GM19468 (cell line): ENCODE measurements at regions not wholly inside any gene's neighbourhood (a gene's known extent, or its start where the extent isn't known, plus 50 kb on each side); places are given as distances from the start of the nearest gene placed in this dataset.
"Not testable (repeated sequence)": the region's sequence is repeated elsewhere in the genome, so short reads cannot be mapped to it uniquely, and the experiment has no call there.

Experiments
- ATAC-seq: cut with Tn5 transposase; IDR thresholded peaks from one replicate; pipeline ENCODE4 v1.9.1; 2021; ENCODE audit warnings: mild to moderate bottlenecking, moderate library complexity, moderate number of reproducible peaks; ENCODE audit not compliant: unreplicated experiment; ENCODE audit errors: extremely low read depth

DNA sequence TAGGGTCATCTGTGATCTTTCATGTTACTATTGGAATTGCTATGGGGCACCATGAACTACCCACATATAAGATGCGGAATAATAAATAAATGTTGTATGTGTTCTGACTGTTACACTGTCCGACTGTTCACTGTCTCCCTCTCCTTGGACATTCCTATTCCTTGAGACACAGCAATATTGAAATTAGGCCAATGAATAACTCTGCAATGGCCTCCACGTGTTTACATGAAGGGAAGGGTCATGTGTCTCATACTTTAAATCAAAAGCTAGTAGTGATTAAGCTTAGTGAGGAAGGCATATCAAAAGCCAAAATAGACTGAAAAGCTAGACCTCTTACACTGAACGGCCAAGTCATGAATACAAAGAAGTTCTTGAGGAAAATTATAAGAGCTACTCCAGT, 751.3 kb downstream of the SOCS6 start:
- no peak for ATAC-seq

DNA sequence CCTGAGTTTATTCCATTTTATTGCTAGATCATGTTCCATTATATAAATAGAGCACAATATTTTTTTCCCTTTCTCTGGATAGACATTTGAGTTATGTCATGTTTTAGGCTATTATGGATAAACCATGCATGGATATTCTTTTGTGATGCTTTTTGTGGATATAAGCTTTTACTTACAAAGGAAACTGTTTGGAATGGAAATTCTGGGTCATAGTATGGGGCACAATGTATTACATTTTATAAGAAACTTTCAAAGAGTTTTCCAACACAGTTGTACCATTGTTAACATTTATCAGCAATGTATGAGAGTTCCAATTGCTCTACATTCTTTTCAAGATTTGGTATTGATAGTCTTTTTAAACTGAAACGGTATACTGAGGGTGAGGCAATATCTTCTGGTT, 749.4 kb downstream of the SOCS6 start:
- no peak for ATAC-seq

- ATAC-seq: no peak
Measured at GRCh38 chr18:71036783-71037182, 747.9 kb downstream of the SOCS6 start.

DNA sequence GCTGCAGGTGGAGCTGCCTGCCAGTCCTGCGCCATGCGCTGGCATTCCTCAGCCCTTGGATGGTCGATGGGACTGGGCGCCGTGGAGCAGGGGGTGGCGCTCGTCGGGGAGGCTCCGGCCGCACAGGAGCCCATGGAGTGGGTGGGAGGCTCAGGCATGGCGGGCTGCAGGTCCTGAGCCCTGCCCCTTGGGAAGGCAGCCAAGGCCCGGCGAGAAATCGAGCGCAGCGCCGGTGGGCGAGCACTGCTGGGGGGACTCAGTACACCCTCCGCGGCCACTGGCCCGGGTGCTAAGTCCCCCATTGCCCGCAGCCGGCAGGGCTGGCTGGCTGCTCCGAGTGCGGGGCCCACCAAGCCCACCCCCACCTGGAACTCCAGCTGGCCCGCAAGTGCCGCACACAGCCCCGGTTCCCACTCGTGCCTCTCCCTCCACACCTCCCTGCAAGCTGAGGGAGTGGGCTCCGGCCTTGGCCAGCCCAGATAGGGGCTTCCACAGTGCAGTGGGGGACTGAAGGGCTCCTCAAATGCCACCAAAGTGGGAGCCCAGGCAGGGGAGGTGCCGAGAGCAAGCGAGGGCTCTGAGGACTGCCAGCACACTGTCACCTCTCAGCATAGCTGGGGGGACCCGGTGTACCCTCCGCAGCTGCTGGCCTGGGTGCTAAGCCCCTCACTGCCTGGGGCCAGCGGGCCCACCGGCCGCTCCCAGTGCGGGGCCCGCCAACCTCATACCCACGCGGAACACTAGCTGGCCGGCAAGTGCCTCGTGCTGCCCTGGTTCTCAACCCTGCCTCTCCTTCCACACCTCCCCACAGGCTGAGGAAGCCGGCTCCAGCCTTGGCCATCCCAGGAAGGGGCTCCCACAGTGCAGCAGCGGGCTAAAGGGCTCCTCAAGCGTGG, 742.7 kb downstream of the SOCS6 start:
- ATAC-seq: not testable (repeated sequence)

DNA sequence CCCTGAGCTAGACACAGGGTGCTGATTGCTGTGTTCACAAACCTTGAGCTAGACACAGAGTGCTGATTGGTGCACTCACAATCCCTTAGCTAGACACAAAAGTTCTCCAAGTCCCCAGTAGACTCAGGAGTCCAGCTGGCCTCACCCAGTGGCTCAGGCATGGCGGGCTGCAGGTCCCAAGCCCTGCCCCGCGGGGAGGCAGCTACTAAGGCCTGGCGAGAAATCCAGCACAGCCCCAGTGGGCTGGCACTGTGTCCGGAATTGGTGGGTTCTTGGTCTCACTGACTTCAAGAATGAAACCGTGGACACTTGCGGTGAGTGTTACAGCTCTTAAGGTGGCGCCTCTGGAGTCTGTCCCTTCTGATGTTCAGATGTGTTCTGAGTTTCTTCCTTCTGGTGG, 741.2 kb downstream of the SOCS6 start:
- not testable (repeated sequence) for ATAC-seq

- ATAC-seq: no peak
Measured at GRCh38 chr18:71028285-71028762, 739.5 kb downstream of the SOCS6 start.

DNA sequence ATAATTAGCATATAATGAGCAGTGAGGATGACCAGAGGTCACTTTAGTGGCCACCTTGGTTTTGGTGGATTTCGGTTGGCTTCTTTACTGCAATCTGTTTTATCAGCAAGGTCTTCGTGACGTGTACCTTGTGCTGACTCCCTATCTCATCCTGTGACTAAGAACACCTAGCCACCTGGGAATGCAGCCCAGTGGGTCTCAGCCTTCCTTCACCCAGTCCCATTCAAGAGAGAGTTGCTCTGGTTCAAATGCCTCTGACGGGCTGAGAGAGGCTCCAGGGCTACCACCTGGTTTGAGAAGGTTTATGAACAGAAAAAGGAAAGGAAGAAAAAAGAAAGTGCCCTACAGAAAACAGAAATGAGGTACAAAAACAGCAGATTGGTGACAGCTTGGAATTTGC, 738.7 kb downstream of the SOCS6 start:
- no peak for ATAC-seq

DNA sequence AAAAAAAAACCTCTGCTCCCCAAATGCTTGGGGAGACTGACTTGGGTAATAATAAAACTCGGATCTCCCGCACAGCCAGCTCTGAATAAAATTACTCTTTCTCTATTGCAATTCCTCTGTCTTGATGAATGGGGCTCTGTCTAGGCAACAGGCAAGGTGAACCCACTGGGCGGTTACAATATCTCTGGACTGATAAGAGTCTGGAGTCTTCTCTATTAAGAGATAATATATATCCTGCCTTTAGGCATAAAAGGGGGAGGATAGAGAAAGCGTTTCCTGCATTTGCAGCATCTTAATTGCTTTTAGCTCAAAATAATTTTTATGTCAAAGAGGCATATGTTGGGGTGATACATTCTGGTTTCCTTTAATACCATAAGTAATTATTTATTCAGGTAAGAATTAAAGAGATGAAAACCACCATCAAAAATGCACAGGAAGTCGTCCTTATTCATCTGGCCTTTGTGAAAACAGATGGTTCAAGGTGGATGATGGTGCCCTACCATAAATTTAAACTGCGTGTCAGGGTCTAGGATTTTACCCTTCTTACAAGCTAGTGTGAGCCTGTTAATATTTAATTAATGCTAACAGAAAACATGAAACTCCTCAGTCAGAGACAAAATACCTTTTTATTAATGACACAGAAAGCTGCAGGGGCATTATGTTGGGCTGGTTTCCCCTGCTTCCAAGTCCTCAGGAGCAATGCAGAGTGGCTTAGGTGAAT, 736.8 kb downstream of the SOCS6 start:
- no peak for ATAC-seq

- ATAC-seq: no peak
Measured at GRCh38 chr18:71022389-71022788, 733.5 kb downstream of the SOCS6 start.

GRCh38 chr18:71021030-71021362, 732.2 kb downstream of the SOCS6 start:
- ATAC-seq: no peak

- ATAC-seq: no peak
Measured at GRCh38 chr18:71020342-71021029, 731.6 kb downstream of the SOCS6 start.

DNA sequence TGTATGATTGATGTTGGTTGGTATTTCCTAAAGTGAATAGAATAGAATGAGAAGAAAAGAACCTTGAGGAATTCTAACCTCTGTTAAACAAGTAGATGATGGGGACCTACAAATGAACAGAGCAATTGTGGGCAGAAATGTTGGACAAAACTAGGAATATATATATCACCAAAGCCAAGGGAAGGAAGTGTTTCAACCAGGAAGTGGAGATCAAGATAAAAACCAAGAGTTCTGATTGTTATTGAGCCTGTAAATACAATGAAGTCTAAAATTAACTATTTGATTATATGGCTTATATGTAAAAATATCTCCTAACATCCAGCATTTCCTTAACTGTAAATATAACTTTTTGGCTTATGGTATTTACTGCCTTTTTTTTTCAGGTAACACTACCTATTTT, 730.0 kb downstream of the SOCS6 start:
- no peak for ATAC-seq

DNA sequence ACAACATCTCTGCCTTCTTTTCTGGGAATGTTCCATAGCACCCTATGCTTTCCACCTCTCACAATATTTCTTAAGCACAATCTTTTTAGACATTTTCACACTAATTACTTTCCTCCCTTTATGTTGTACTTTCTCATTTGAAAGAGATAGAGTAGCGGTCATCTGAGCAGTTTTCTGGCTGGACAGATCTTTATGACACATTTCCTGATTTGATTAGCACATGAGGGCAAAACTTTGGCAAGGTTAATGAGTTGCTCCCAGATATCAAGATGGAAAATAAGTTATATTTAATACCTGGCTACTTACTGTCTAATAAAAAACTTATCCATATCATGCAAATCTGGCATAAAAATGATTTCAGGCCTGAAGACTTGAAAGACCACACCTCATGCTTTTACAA, 723.9 kb downstream of the SOCS6 start:
- ATAC-seq: no peak

- ATAC-seq: peak; percentile 22
Measured at GRCh38 chr18:71011389-71011788, 722.5 kb downstream of the SOCS6 start.

DNA sequence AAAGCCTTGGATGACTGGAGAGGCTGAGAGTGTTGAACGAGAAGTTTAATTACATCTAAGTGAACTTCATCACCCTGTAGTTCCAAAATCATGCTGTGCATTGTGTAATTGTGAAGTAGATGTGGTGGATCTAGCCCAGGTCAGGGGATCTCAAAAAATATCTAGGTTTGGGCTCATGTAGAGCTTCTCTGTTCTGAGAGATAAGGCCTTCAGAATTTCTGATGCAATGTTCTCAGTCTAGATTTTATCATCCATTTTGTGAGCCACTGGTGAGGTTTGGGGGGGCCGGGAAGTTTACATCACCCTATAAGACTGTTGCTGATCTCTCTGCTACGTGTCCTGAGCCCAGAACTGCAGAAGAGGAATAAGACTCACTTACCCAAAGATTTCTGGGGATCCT, 719.4 kb downstream of the SOCS6 start:
- ATAC-seq: no peak

DNA sequence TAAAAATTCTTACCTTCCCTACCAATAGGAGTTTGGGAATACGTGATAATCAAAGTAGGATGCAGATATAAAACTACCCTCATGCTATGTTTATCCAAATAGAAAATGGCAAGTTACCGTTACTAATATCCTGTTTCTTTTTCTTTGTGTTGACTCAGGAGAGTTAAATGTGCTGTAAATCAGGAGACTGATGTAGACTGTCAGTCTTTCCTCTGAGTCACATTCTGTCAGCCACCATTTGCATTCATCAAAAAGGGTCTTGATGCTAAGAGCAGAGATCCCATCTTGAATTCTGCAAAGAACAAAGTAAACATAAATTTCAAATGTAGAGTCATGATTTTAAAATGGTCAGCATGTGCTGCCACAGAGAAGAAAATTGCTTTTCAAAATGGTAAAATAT, 712.8 kb downstream of the SOCS6 start:
- no peak for ATAC-seq

GRCh38 chr18:70998490-70998889, 709.6 kb downstream of the SOCS6 start:
- ATAC-seq: no peak

DNA sequence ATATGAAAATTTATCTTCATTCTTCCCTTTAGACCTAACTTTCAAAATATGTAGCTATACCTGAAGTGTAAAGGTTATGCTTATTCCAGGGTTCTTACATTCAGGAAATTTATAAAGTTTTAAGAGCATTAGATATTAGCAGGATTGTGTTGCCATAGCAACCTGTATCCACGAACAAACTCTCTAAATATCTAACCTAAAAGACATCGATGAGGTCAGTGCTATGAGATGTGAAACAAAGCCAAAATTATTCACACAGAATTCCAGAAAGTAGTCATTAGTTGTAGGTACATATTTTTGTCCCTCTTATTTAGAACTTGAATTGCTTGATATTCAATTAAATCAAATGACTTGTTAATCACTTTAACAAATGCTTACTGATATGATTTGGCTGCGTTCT, 705.3 kb downstream of the SOCS6 start:
- no peak for ATAC-seq

DNA sequence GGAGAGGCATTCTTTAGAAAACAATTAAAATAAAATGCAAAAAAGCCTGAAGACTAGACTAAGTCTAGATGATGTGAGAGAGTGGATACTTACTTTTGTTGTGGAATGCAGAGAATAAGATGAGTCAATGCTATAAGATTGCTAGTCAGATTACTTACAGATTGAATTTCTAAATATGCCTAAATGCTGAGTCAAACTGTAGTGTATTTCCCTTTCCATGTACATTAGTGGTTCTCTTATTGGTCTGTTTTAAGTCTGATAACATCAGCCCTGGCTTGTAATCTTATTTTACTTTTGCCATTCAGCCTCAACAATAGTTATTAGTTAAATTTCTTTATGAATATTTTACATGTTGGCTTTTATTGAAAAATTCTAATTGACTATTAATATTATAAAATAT, 702.7 kb downstream of the SOCS6 start:
- no peak for ATAC-seq

DNA sequence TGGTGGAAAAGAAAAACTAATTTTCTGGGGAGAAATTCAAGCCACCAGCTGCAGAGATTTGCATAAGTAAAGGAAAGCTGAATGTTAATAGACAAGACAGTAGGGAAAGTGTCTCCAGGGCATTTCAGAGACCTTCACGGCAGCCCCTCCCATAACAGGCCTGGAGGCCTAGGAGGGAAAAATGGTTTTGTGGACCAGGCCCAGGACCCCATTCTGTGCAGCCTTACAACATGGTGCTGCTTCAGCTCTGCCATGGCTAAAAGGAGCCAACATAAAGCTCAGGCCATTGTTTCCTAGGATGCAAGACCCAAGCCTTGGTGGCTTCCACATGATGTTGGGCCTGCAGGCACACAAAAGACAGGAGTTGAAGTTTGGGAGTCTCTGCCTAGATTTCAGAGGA, 697.1 kb downstream of the SOCS6 start:
- ATAC-seq: no peak

DNA sequence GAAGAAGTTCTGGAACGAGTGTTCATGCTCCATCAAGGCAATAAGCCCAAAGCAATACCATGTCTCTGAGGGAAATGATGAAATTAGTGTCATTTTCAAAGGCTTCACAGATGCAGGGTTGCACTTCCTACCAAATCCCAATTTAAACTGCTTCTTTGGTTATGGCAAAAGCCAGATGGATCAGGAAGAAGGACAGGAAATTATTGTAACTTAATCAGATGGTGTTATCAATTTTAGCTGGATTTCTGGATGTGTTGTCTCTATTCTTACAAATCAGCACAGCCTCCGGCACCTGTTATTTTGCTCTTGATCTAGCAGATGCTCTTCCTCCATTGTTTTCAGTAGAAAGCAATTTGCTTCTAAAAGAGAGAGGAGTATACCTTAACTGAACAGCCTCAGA, 693.4 kb downstream of the SOCS6 start:
- no peak for ATAC-seq
